ENCODE measurements at regions not wholly inside any gene's neighbourhood (a gene's known extent, or its start where the extent isn't known, plus 50 kb on each side); places are given as distances from the start of the nearest gene placed in this dataset.

GRCh38 chr6:94511502-94512088 is 1065.7 kb upstream of the MANEA start:
- TF ChIP-seq EP300 (IDR thresholded peaks at IDR 0.05) = no peak
- TF ChIP-seq POLR2A (IDR thresholded peaks at IDR 0.05) = no peak
- TF ChIP-seq, protein P1, sequence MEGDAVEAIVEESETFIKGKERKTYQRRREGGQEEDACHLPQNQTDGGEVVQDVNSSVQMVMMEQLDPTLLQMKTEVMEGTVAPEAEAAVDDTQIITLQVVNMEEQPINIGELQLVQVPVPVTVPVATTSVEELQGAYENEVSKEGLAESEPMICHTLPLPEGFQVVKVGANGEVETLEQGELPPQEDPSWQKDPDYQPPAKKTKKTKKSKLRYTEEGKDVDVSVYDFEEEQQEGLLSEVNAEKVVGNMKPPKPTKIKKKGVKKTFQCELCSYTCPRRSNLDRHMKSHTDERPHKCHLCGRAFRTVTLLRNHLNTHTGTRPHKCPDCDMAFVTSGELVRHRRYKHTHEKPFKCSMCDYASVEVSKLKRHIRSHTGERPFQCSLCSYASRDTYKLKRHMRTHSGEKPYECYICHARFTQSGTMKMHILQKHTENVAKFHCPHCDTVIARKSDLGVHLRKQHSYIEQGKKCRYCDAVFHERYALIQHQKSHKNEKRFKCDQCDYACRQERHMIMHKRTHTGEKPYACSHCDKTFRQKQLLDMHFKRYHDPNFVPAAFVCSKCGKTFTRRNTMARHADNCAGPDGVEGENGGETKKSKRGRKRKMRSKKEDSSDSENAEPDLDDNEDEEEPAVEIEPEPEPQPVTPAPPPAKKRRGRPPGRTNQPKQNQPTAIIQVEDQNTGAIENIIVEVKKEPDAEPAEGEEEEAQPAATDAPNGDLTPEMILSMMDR (IDR thresholded peaks at IDR 0.05) = no peak
- no peaks in the 10 kb centered on the region for H3K36me3 ChIP-seq
- DNase-seq (ENCODE audit: low spot score in 2 of 2) = no peak

GRCh38 chr6:94510877-94511276 is 1066.5 kb upstream of the MANEA start:
- Histone ChIP-seq H3K27ac (no peak overlapping the region), H3K36me3 (no peaks in the 10 kb centered on the region), H3K9me3 (no peaks in the 10 kb centered on the region), H3K27me3 (no peaks in the 10 kb centered on the region), H3K4me3 (no peak overlapping the region), H3K4me1 (no peaks in the 10 kb centered on the region)
- WGBS, 2 donors = 65 to 85% methylated on average over 17 to 18 of the region's 18 CpGs
- TF ChIP-seq POLR2A (IDR thresholded peaks at IDR 0.05) (no peak), EP300 (IDR thresholded peaks at IDR 0.05) (no peak)
- TF ChIP-seq, protein P1 (IDR thresholded peaks at IDR 0.05) = no peak
- DNase-seq (ENCODE audit: low spot score in 2 of 2) = no peak

More at GRCh38 chr6:94511502-94512088, 1065.7 kb upstream of the MANEA start:
- Histone ChIP-seq H3K9me3 (no peaks in the 10 kb centered on the region), H3K27ac (no peak overlapping the region), H3K4me1 (no peaks in the 10 kb centered on the region), H3K4me3 (no peak overlapping the region), H3K27me3 (no peaks in the 10 kb centered on the region)
- WGBS, 2 donors = 60 to 96% methylated on average over 2 to 17 of the region's 17 CpGs

- 84% methylated on average over 2 of the region's 2 CpGs for WGBS, 2 donors
- no peak overlapping the region for H3K27ac ChIP-seq
These were observed 1075.8 kb upstream of the MANEA start for GRCh38 chr6:94501516-94501915.

GRCh38 chr6:94498099-94498498 is 1078.7 kb upstream of the EPHA7 start:
- no peak overlapping the region for H3K27ac ChIP-seq
- no peaks in the 10 kb centered on the region for H3K4me1 ChIP-seq
- TF ChIP-seq EP300 (IDR thresholded peaks at IDR 0.05) (no peak), POLR2A (IDR thresholded peaks at IDR 0.05) (no peak)
- TF ChIP-seq, protein P1 (IDR thresholded peaks at IDR 0.05) = no peak
- H3K9me3 ChIP-seq = no peaks in the 10 kb centered on the region
- H3K27me3 ChIP-seq = no peaks in the 10 kb centered on the region
- DNase-seq (ENCODE audit: low spot score in 2 of 2) = no peak
- no peak overlapping the region for H3K4me3 ChIP-seq
- no peaks in the 10 kb centered on the region for H3K36me3 ChIP-seq

More at GRCh38 chr6:94501516-94501915, 1075.8 kb upstream of the MANEA start:
- Histone ChIP-seq H3K9me3 (no peaks in the 10 kb centered on the region), H3K4me1 (no peaks in the 10 kb centered on the region), H3K27me3 (no peaks in the 10 kb centered on the region), H3K36me3 (no peaks in the 10 kb centered on the region), H3K4me3 (no peak overlapping the region)
- TF ChIP-seq, protein P1 (IDR thresholded peaks at IDR 0.05) = no peak
- TF ChIP-seq POLR2A (IDR thresholded peaks at IDR 0.05) (no peak), EP300 (IDR thresholded peaks at IDR 0.05) (no peak)
- no peak for DNase-seq (ENCODE audit: low spot score in 2 of 2)

DNA sequence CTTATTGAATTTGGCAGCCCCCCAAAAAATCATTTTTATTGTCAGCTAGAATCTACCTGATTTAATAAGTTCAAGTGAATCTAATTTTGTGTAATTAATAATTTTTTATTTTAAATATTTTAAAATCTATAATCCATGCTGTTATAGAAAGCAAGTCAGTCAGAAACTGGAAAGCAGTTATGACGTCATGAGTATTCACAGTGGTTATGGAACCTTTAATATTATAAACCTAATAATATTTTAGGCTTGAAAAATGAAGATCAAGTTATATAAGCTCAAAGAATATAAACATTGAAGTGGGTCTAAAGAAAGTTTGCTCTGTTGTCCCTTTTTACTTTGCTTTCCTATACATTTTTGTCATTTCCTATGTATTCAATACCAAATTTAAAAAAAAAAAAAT is 1075.1 kb upstream of the EPHA7 start:
- no peaks in the 10 kb centered on the region for H3K27me3 ChIP-seq

More for the DNA sequence above, 1075.1 kb upstream of the EPHA7 start:
- no peak for TF ChIP-seq POLR2A (IDR thresholded peaks at IDR 0.05)
- TF ChIP-seq, protein P1 (IDR thresholded peaks at IDR 0.05) = no peak
- Histone ChIP-seq H3K27ac (no peak overlapping the region), H3K9me3 (no peaks in the 10 kb centered on the region), H3K36me3 (no peaks in the 10 kb centered on the region), H3K4me3 (no peak overlapping the region), H3K4me1 (no peaks in the 10 kb centered on the region)
- WGBS, 2 donors = 83 to 85% methylated on average over 1 of the region's 1 CpG
- DNase-seq (ENCODE audit: low spot score in 2 of 2) = no peak

Data from tibial nerve (tissue), 4 donors.